Neural progenitor cell (in vitro differentiated cells): ENCODE measurements at regions not wholly inside any gene's neighbourhood (a gene's known extent, or its start where the extent isn't known, plus 50 kb on each side); places are given as distances from the start of the nearest gene placed in this dataset.

Experiments
- DNase-seq: peaks from one replicate; pipeline ENCODE4 v3.0.0-alpha.2; 2016; ENCODE audit warnings: low spot score
- H2AFZ ChIP-seq: fragments of 200-600 bp; sonication (generic); replicated peaks from 2 replicates; pipeline ENCODE4 v1.6.1; 2016; ENCODE audit warnings: antibody characterized with exemption
- H3F3A ChIP-seq: fragments of 200-600 bp; sonication (generic); 2 replicates; pipeline ENCODE4 v1.6.1; 2016; ENCODE audit warnings: antibody characterized with exemption, low read depth
- H3K27ac ChIP-seq: fragments of 200-600 bp; sonication (generic); 2 replicates; pipeline ENCODE4 v1.5.1; 2016; ENCODE audit warnings: mild to moderate bottlenecking
- H3K27me3 ChIP-seq: fragments of 200-600 bp; sonication (generic); 2 replicates; pipeline ENCODE4 v1.6.1; 2016; ENCODE audit warnings: mild to moderate bottlenecking, moderate library complexity
- H3K36me3 ChIP-seq: fragments of 200-600 bp; sonication (generic); 2 replicates; pipeline ENCODE4 v1.5.1; 2016
- H3K4me1 ChIP-seq: fragments of 200-600 bp; sonication (generic); 2 replicates; pipeline ENCODE4 v1.6.1; 2016; ENCODE audit warnings: mixed run types
- H3K4me2 ChIP-seq: fragments of 200-600 bp; sonication (generic); 2 replicates; pipeline ENCODE4 v1.6.1; 2016
- H3K4me3 ChIP-seq: fragments of 200-600 bp; sonication (generic); 2 replicates; pipeline ENCODE4 v1.5.1; 2016
- H3K79me2 ChIP-seq: fragments of 200-600 bp; sonication (generic); 2 replicates; pipeline ENCODE4 v1.6.1; 2016; ENCODE audit warnings: low read depth
- H3K9ac ChIP-seq: fragments of 200-600 bp; sonication (generic); 2 replicates; pipeline ENCODE4 v1.6.1; 2016
- H3K9me3 ChIP-seq: fragments of 200-600 bp; sonication (generic); 2 replicates; pipeline ENCODE4 v1.5.1; 2016; ENCODE audit warnings: low read depth
- H4K20me1 ChIP-seq: fragments of 200-600 bp; sonication (generic); 2 replicates; pipeline ENCODE4 v1.6.1; 2016; ENCODE audit warnings: low read depth
- H3K27ac Mint-ChIP-seq: 3 replicates; pipeline ENCODE4 v1.8.0; 2021; ENCODE audit warnings: mixed read lengths
- H3K27me3 Mint-ChIP-seq: 2 replicates; pipeline ENCODE4 v1.8.0; 2022; ENCODE audit warnings: low read depth, mild to moderate bottlenecking, inconsistent platforms, moderate library complexity, mixed read lengths; ENCODE audit not compliant: insufficient read depth
- H3K36me3 Mint-ChIP-seq: 3 replicates; pipeline ENCODE4 v1.8.0; 2021; ENCODE audit warnings: mixed read lengths
- H3K4me1 Mint-ChIP-seq: 3 replicates; pipeline ENCODE4 v1.8.0; 2021; ENCODE audit warnings: mixed read lengths
- H3K4me3 Mint-ChIP-seq: 3 replicates; pipeline ENCODE4 v1.8.0; 2021; ENCODE audit warnings: mild to moderate bottlenecking, moderate library complexity, mixed read lengths
- H3K9me3 Mint-ChIP-seq: 3 replicates; pipeline ENCODE4 v1.8.0; 2020; ENCODE audit warnings: mixed read lengths
- CTCF ChIP-seq: fragments of 200-600 bp; sonication (generic); IDR thresholded peaks from 2 replicates; pipeline ENCODE4 v1.5.1; 2017; ENCODE audit warnings: antibody characterized with exemption, mild to moderate bottlenecking
- EZH2 ChIP-seq: fragments of 200-600 bp; sonication (generic); IDR thresholded peaks from 2 replicates; pipeline ENCODE4 v1.6.1; 2017; ENCODE audit warnings: antibody characterized with exemption, mild to moderate bottlenecking, moderate library complexity
- EZH2phosphoT487 ChIP-seq: fragments of 200-600 bp; sonication (generic); IDR thresholded peaks from 2 replicates; pipeline ENCODE4 v1.6.1; 2017; ENCODE audit warnings: antibody characterized with exemption

DNA sequence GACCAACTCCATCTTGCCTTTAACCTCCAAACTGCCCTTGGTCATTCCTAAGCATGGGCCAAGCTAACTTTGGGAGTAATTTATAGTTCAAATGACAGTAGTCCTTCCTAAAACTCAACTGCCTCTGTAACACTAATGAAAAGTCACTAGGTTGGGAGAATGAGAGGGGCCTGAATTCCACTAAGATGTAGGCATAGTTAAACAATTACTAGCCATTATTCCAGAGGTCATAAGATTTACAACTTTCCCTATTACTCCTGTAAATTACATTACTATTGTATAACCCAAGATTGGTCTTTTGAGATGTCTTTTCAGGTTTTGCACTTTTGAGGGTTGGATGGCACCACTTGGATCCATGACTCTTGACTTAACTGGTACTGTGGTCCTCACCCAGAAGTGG is 94.6 kb downstream of the SPP2 start:
- Mint-ChIP-seq H3K9me3 (peaks cover 22% of the 10 kb centered on the region), H3K27me3 (peaks cover 4% of the 10 kb centered on the region), H3K36me3 (no peaks in the 10 kb centered on the region), H3K4me3 (no peak overlapping the region), H3K4me1 (peaks cover 12% of the 10 kb centered on the region), H3K27ac (no peak overlapping the region)
- Histone ChIP-seq H2AFZ (no peak overlapping the region), H4K20me1 (no peaks in the 10 kb centered on the region), H3K4me3 (no peak overlapping the region), H3K4me1 (no peaks in the 10 kb centered on the region), H3K79me2 (no peaks in the 10 kb centered on the region), H3K4me2 (no peak overlapping the region), H3K36me3 (no peaks in the 10 kb centered on the region), H3K9ac (no peak overlapping the region), H3K27me3 (no peaks in the 10 kb centered on the region), H3F3A (no peaks in the 10 kb centered on the region), H3K27ac (no peak overlapping the region), H3K9me3 (no peaks in the 10 kb centered on the region)
- TF ChIP-seq EZH2phosphoT487 (no peak), CTCF (no peak), EZH2 (no peak)
- no peak for DNase-seq

- Mint-ChIP-seq H3K4me3 (no peak overlapping the region), H3K36me3 (no peaks in the 10 kb centered on the region), H3K27ac (no peak overlapping the region), H3K9me3 (peaks cover 21% of the 10 kb centered on the region), H3K27me3 (peaks cover 5% of the 10 kb centered on the region), H3K4me1 (peaks cover 12% of the 10 kb centered on the region)
- no peak overlapping the region for H3K4me3 ChIP-seq
- H4K20me1 ChIP-seq, result no peaks in the 10 kb centered on the region
- H3F3A ChIP-seq, result no peaks in the 10 kb centered on the region
- TF ChIP-seq EZH2phosphoT487 (no peak), CTCF (no peak)
- no peaks in the 10 kb centered on the region for H3K4me1 ChIP-seq
- H3K27ac ChIP-seq, result no peak overlapping the region
- no peaks in the 10 kb centered on the region for H3K79me2 ChIP-seq
- no peaks in the 10 kb centered on the region for H3K9me3 ChIP-seq
- H3K36me3 ChIP-seq, result no peaks in the 10 kb centered on the region
- no peak overlapping the region for H3K4me2 ChIP-seq
- no peaks in the 10 kb centered on the region for H3K27me3 ChIP-seq
- no peak for DNase-seq
- no peak overlapping the region for H3K9ac ChIP-seq
- H2AFZ ChIP-seq, result no peak overlapping the region
Observed at GRCh38 chr2:234143896-234144295, 93.4 kb downstream of the SPP2 start.

GRCh38 chr2:234142530-234142929 is 92.0 kb downstream of the SPP2 start:
- no peak overlapping the region for H3K4me2 ChIP-seq

More at GRCh38 chr2:234142530-234142929, 92.0 kb downstream of the SPP2 start:
- Histone ChIP-seq H4K20me1 (no peaks in the 10 kb centered on the region), H3K9ac (no peak overlapping the region), H3F3A (no peaks in the 10 kb centered on the region), H3K4me3 (no peak overlapping the region), H3K79me2 (no peaks in the 10 kb centered on the region), H3K27ac (no peak overlapping the region), H3K9me3 (no peaks in the 10 kb centered on the region), H3K36me3 (no peaks in the 10 kb centered on the region), H2AFZ (no peak overlapping the region), H3K27me3 (no peaks in the 10 kb centered on the region), H3K4me1 (no peaks in the 10 kb centered on the region)
- Mint-ChIP-seq H3K9me3 (peaks cover 25% of the 10 kb centered on the region), H3K27me3 (peaks cover 3% of the 10 kb centered on the region), H3K36me3 (no peaks in the 10 kb centered on the region), H3K4me3 (no peak overlapping the region), H3K27ac (no peak overlapping the region), H3K4me1 (peaks cover 10% of the 10 kb centered on the region)
- TF ChIP-seq CTCF (no peak), EZH2 (no peak), EZH2phosphoT487 (no peak)
- no peak for DNase-seq
